ENCODE measurements at regions not wholly inside any gene's neighbourhood (a gene's known extent, or its start where the extent isn't known, plus 50 kb on each side); places are given as distances from the start of the nearest gene placed in this dataset.
"Not testable (repeated sequence)": the region's sequence is repeated elsewhere in the genome, so short reads cannot be mapped to it uniquely, and the experiment has no call there.

- TF ChIP-seq, protein P1, sequence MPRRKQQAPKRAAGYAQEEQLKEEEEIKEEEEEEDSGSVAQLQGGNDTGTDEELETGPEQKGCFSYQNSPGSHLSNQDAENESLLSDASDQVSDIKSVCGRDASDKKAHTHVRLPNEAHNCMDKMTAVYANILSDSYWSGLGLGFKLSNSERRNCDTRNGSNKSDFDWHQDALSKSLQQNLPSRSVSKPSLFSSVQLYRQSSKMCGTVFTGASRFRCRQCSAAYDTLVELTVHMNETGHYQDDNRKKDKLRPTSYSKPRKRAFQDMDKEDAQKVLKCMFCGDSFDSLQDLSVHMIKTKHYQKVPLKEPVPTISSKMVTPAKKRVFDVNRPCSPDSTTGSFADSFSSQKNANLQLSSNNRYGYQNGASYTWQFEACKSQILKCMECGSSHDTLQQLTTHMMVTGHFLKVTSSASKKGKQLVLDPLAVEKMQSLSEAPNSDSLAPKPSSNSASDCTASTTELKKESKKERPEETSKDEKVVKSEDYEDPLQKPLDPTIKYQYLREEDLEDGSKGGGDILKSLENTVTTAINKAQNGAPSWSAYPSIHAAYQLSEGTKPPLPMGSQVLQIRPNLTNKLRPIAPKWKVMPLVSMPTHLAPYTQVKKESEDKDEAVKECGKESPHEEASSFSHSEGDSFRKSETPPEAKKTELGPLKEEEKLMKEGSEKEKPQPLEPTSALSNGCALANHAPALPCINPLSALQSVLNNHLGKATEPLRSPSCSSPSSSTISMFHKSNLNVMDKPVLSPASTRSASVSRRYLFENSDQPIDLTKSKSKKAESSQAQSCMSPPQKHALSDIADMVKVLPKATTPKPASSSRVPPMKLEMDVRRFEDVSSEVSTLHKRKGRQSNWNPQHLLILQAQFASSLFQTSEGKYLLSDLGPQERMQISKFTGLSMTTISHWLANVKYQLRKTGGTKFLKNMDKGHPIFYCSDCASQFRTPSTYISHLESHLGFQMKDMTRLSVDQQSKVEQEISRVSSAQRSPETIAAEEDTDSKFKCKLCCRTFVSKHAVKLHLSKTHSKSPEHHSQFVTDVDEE (CRISPR knock-in tag; IDR thresholded peaks at IDR 0.05), result not testable (repeated sequence)
- not testable (repeated sequence) for TF ChIP-seq CSDC2 (CRISPR knock-in tag; IDR thresholded peaks at IDR 0.05); TOX (CRISPR knock-in tag; IDR thresholded peaks at IDR 0.05; ENCODE audit: borderline replicate concordance); ZNF70 (CRISPR knock-in tag; IDR thresholded peaks at IDR 0.05)
- TF ChIP-seq, protein P2, sequence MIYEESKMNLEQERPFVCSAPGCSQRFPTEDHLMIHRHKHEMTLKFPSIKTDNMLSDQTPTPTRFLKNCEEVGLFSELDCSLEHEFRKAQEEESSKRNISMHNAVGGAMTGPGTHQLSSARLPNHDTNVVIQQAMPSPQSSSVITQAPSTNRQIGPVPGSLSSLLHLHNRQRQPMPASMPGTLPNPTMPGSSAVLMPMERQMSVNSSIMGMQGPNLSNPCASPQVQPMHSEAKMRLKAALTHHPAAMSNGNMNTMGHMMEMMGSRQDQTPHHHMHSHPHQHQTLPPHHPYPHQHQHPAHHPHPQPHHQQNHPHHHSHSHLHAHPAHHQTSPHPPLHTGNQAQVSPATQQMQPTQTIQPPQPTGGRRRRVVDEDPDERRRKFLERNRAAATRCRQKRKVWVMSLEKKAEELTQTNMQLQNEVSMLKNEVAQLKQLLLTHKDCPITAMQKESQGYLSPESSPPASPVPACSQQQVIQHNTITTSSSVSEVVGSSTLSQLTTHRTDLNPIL (CRISPR knock-in tag; IDR thresholded peaks at IDR 0.05; ENCODE audit: low read depth), result not testable (repeated sequence)
Observed at GRCh38 chr13:107916902-107917301, 298.4 kb downstream of the LIG4 start.
